Chondrocyte (in vitro differentiated cells): ENCODE measurements at regions not wholly inside any gene's neighbourhood (a gene's known extent, or its start where the extent isn't known, plus 50 kb on each side); places are given as distances from the start of the nearest gene placed in this dataset.

Source experiments
- DNase-seq: peaks from one replicate; pipeline ENCODE4 v3.0.0; 2021; ENCODE audit warnings: mixed read lengths, low spot score
- H3K27ac Mint-ChIP-seq: one replicate; pipeline ENCODE4 v1.8.0; 2021; ENCODE audit warnings: mild to moderate bottlenecking, moderate library complexity, mixed read lengths; ENCODE audit not compliant: unreplicated experiment
- H3K27me3 Mint-ChIP-seq: 2 replicates; pipeline ENCODE4 v1.8.0; 2021; ENCODE audit warnings: low read depth, mixed read lengths
- H3K36me3 Mint-ChIP-seq: 2 replicates; pipeline ENCODE4 v1.8.0; 2021; ENCODE audit warnings: low read depth, mixed read lengths
- H3K4me1 Mint-ChIP-seq: 2 replicates; pipeline ENCODE4 v1.8.0; 2021; ENCODE audit warnings: low read depth, mild to moderate bottlenecking, mixed read lengths
- H3K4me3 Mint-ChIP-seq: one replicate; pipeline ENCODE4 v1.8.0; 2021; ENCODE audit warnings: mild to moderate bottlenecking, moderate library complexity, mixed read lengths; ENCODE audit not compliant: unreplicated experiment
- H3K9me3 Mint-ChIP-seq: 2 replicates; pipeline ENCODE4 v1.8.0; 2021; ENCODE audit warnings: low read depth, mixed read lengths
- TF ChIP-seq, protein P1 (sequence below): fragments of 200-600 bp; sonication (generic); IDR thresholded peaks from 2 replicates; pipeline ENCODE4 v1.5.0; 2021; ENCODE audit warnings: antibody characterized with exemption, mild to moderate bottlenecking, moderate library complexity

GRCh38 chr15:70320482-70320881, 222.8 kb upstream of the TLE3 start:
- Mint-ChIP-seq H3K36me3 (no peaks in the 10 kb centered on the region), H3K4me1 (peaks cover 31% of the 10 kb centered on the region), H3K9me3 (no peaks in the 10 kb centered on the region), H3K27me3 (peaks cover 35% of the 10 kb centered on the region), H3K4me3 (no peak overlapping the region), H3K27ac (no peak overlapping the region)
- DNase-seq, result no peak
- TF ChIP-seq, protein P1, sequence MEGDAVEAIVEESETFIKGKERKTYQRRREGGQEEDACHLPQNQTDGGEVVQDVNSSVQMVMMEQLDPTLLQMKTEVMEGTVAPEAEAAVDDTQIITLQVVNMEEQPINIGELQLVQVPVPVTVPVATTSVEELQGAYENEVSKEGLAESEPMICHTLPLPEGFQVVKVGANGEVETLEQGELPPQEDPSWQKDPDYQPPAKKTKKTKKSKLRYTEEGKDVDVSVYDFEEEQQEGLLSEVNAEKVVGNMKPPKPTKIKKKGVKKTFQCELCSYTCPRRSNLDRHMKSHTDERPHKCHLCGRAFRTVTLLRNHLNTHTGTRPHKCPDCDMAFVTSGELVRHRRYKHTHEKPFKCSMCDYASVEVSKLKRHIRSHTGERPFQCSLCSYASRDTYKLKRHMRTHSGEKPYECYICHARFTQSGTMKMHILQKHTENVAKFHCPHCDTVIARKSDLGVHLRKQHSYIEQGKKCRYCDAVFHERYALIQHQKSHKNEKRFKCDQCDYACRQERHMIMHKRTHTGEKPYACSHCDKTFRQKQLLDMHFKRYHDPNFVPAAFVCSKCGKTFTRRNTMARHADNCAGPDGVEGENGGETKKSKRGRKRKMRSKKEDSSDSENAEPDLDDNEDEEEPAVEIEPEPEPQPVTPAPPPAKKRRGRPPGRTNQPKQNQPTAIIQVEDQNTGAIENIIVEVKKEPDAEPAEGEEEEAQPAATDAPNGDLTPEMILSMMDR, result no peak

DNA sequence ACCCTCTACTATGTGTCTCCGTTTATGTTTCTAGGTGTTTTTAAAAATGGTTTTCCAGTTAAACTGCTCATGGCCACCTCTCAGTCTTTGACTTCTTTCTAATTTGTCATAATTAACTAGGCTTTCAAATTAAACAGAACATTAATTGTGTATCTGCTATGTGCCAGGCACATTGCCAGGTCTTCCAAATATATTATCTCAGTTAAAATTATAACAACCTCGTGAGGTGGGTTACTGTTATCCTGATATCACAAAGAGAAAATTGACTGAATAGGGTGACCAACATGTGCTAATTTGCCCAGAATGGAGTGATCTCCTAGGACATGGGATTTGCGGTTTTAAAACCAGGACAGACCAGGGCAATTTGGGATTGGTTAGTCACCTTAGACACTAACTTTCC, 222.4 kb upstream of the TLE3 start:
- TF ChIP-seq, protein P1, result no peak
- H3K27me3 Mint-ChIP-seq, result peaks cover 35% of the 10 kb centered on the region
- DNase-seq, result no peak
- H3K36me3 Mint-ChIP-seq, result no peaks in the 10 kb centered on the region
- H3K9me3 Mint-ChIP-seq, result no peaks in the 10 kb centered on the region
- H3K4me1 Mint-ChIP-seq, result peaks cover 29% of the 10 kb centered on the region
- H3K27ac Mint-ChIP-seq, result no peak overlapping the region
- H3K4me3 Mint-ChIP-seq, result no peak overlapping the region

DNA sequence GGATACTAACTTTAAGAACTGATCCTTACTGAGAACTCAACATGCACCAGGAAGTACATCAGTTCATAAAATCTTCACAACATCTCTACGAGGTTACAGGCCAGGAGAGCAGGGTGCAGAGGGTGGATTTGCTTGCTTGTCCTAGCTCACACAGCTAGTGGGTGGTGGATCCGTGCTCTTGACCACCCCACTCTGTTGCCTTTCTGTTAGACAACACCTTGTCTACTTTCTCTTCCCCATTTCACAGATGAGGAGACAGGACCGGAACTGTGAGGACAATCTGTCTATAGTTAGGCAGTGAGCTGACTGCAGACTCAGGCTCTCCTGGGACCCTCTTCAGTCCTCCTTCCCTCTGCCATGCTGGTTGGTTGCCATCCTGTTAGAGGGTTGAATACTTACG, 221.7 kb upstream of the TLE3 start:
- TF ChIP-seq, protein P1, result no peak

DNA sequence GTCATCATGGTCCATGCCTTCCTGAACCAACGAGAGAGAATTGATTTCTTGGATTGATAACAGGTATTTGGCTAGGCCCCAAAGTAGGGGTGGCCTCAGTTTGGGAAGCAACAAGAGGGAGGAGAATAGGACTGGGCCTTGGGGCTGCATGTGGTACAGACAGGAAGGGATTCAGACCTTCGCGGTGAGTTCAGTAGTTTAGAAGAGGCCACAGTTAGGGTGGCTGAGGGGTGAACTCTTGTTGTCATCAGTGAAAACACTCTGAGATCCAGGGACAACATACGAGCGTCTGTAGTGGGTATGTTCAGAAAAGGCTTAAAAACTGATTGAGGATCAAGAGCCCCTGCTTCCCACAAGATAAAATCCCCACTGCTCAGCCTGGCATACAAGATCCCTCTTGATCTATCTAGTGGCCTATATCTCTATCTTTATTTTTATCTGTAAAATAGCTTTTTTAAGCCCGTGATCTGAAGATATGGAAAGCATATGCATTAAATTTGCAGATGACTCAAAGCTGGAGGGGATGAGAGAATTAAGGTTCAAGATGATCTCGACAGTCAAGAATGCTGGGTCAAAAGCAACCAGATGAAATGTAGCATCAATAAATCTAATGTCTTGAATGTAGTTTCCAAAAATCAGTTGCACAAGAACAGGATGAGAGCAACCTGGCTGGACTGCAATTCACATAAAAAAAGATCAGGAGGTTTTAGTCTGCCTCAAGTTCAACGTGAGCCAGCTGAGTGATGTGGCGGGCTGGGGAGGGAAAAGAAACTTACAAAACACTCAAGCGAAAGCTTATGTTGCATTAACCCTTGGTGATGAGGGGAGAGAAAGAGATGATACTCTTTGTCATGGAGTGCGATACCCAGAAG, 221.1 kb upstream of the TLE3 start:
- DNase-seq, result no peak
- H3K9me3 Mint-ChIP-seq, result no peaks in the 10 kb centered on the region
- H3K36me3 Mint-ChIP-seq, result no peaks in the 10 kb centered on the region
- H3K4me3 Mint-ChIP-seq, result no peak overlapping the region
- H3K27ac Mint-ChIP-seq, result no peak overlapping the region
- peaks cover 35% of the 10 kb centered on the region for H3K27me3 Mint-ChIP-seq
- peaks cover 18% of the 10 kb centered on the region for H3K4me1 Mint-ChIP-seq
- TF ChIP-seq, protein P1, result no peak

More for the DNA sequence above, 221.7 kb upstream of the TLE3 start:
- no peak for DNase-seq
- no peaks in the 10 kb centered on the region for H3K36me3 Mint-ChIP-seq
- peaks cover 25% of the 10 kb centered on the region for H3K4me1 Mint-ChIP-seq
- H3K9me3 Mint-ChIP-seq, result no peaks in the 10 kb centered on the region
- peaks cover 35% of the 10 kb centered on the region for H3K27me3 Mint-ChIP-seq
- H3K27ac Mint-ChIP-seq, result no peak overlapping the region
- no peak overlapping the region for H3K4me3 Mint-ChIP-seq

DNA sequence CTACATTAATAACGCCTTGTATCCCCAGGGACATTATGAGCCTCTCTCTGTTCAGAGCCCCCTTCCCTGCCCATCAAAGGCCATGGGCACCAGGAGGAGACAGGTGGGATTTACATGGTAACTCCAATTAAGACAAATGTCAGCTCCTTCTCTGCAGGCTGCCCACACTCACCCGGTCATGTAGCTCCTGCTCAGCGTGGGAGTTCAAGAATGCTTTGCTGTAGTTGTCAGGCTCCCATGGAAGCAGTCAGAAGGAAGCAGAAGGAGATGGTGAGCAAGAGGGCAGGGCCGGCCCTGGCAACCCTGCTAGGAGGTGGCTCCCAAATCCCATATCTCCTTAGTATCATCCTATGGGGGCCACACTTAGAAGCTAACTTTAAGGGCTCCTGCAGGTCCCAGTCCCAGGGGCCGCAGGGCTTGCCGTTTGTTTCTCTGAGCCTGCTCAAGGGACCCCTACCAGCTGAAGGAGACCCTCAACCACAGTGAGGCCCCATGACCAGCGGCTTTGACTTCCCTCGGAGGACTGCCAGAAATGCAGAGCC, 218.4 kb upstream of the TLE3 start:
- Mint-ChIP-seq H3K36me3 (no peaks in the 10 kb centered on the region), H3K27me3 (peaks cover 30% of the 10 kb centered on the region), H3K4me3 (no peak overlapping the region), H3K27ac (no peak overlapping the region), H3K9me3 (no peaks in the 10 kb centered on the region), H3K4me1 (peaks cover 7% of the 10 kb centered on the region)
- no peak for DNase-seq
- TF ChIP-seq, protein P1, result no peak
